ENCODE measurements at regions not wholly inside any gene's neighbourhood (a gene's known extent, or its start where the extent isn't known, plus 50 kb on each side); places are given as distances from the start of the nearest gene placed in this dataset.

- TF ChIP-seq REST (IDR thresholded peaks at IDR 0.05; ENCODE audit: insufficient read depth in 1 of 2, low read depth in 2 of 2, low read length in 1 of 2) (no peak), CTCF (IDR thresholded peaks at IDR 0.05) (no peak), SIN3A (IDR thresholded peaks at IDR 0.05; ENCODE audit: borderline replicate concordance, insufficient read depth, low read depth, low read length) (no peak), POLR2AphosphoS5 (IDR thresholded peaks at IDR 0.05; ENCODE audit: low read depth, low read length) (no peak), TCF7L2 (IDR thresholded peaks at IDR 0.05; ENCODE audit: low read depth, low read length) (no peak)
Observed at GRCh38 chr2:217394510-217395351, 534.9 kb upstream of the TNP1 start.

All from Panc1 (cell line).